ENCODE measurements at regions not wholly inside any gene's neighbourhood (a gene's known extent, or its start where the extent isn't known, plus 50 kb on each side); places are given as distances from the start of the nearest gene placed in this dataset.

GRCh38 chr17:6285486-6285885, 149.4 kb downstream of the AIPL1 start:
- Histone ChIP-seq H3K9me3 (ENCODE audit: control insufficient read depth, insufficient read depth, low read length) (peaks cover 18% of the 10 kb centered on the region), H2BK15ac (ENCODE audit: low read depth, low read length) (no peak overlapping the region), H3K23ac (ENCODE audit: low read depth, low read length) (no peak overlapping the region), H2BK20ac (ENCODE audit: low read depth, low read length) (no peak overlapping the region), H4K20me1 (ENCODE audit: insufficient read depth, low read length) (no peaks in the 10 kb centered on the region), H2AFZ (replicated peaks; ENCODE audit: low read length, poor library complexity) (no peak overlapping the region), H3K9me1 (ENCODE audit: insufficient read depth, low read length) (no peaks in the 10 kb centered on the region), H3K36me3 (ENCODE audit: control insufficient read depth, insufficient read depth, low read length) (no peaks in the 10 kb centered on the region), H3K27ac (ENCODE audit: insufficient read depth, low read length) (no peak overlapping the region), H3K27me3 (ENCODE audit: control insufficient read depth, insufficient read depth, low read length) (no peaks in the 10 kb centered on the region), H3K18ac (ENCODE audit: low read depth, low read length) (no peak overlapping the region), H2AK5ac (ENCODE audit: low read depth, low read length) (no peak overlapping the region), H2BK120ac (ENCODE audit: low read depth, low read length) (no peak overlapping the region), H3K4me2 (ENCODE audit: low read depth, low read length) (no peak overlapping the region), H4K5ac (ENCODE audit: low read depth, low read length) (no peak overlapping the region), H3K4me1 (ENCODE audit: control insufficient read depth, insufficient read depth, low read length) (no peaks in the 10 kb centered on the region), H3K9ac (ENCODE audit: low read depth, low read length) (no peak overlapping the region), H4K8ac (ENCODE audit: low read depth in 2 of 2, low read length in 2 of 2) (no peak overlapping the region), H2BK5ac (ENCODE audit: low read depth, low read length, poor library complexity, severe bottlenecking) (no peak overlapping the region), H2AK9ac (replicated peaks; ENCODE audit: low read depth, low read length, poor library complexity) (no peak overlapping the region), H3K4me3 (ENCODE audit: insufficient read depth, low read depth, low read length) (no peak overlapping the region), H3K14ac (replicated peaks; ENCODE audit: low read depth, low read length) (no peak overlapping the region), H3K79me1 (ENCODE audit: low read depth in 1 of 2, low read length in 2 of 2) (no peaks in the 10 kb centered on the region), H4K91ac (ENCODE audit: insufficient read depth, low read depth, low read length) (no peak overlapping the region), H3K56ac (ENCODE audit: extremely low read depth, insufficient read depth, low read length) (no peak overlapping the region), H3K4ac (ENCODE audit: low read depth, low read length) (no peak overlapping the region)
- BruUV-seq (replicated peaks) = no TSS peak
- TF ChIP-seq RAD21 (IDR thresholded peaks at IDR 0.05; ENCODE audit: low read length) (no peak), SMC3 (IDR thresholded peaks at IDR 0.05; ENCODE audit: low read depth, low read length) (no peak), FOS (IDR thresholded peaks at IDR 0.05; ENCODE audit: low read depth, low read length) (no peak), POLR2A (IDR thresholded peaks at IDR 0.05; ENCODE audit: low read depth, low read length) (no peak), NFE2L2 (IDR thresholded peaks at IDR 0.05; ENCODE audit: low read depth, low read length) (no peak), MAZ (IDR thresholded peaks at IDR 0.05; ENCODE audit: borderline replicate concordance, low read depth, low read length) (no peak), MAFK (IDR thresholded peaks at IDR 0.05; ENCODE audit: low read depth, low read length) (no peak), BHLHE40 (IDR thresholded peaks at IDR 0.05; ENCODE audit: low read depth, low read length) (no peak), RCOR1 (IDR thresholded peaks at IDR 0.05; ENCODE audit: insufficient replicate concordance, low read length) (no peak), CEBPB (IDR thresholded peaks at IDR 0.05; ENCODE audit: low read depth, low read length) (no peak)
- TF ChIP-seq, protein P1, sequence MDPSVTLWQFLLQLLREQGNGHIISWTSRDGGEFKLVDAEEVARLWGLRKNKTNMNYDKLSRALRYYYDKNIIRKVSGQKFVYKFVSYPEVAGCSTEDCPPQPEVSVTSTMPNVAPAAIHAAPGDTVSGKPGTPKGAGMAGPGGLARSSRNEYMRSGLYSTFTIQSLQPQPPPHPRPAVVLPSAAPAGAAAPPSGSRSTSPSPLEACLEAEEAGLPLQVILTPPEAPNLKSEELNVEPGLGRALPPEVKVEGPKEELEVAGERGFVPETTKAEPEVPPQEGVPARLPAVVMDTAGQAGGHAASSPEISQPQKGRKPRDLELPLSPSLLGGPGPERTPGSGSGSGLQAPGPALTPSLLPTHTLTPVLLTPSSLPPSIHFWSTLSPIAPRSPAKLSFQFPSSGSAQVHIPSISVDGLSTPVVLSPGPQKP (IDR thresholded peaks at IDR 0.05; ENCODE audit: borderline replicate concordance, low read depth, low read length) = no peak
- TF ChIP-seq, protein P2, sequence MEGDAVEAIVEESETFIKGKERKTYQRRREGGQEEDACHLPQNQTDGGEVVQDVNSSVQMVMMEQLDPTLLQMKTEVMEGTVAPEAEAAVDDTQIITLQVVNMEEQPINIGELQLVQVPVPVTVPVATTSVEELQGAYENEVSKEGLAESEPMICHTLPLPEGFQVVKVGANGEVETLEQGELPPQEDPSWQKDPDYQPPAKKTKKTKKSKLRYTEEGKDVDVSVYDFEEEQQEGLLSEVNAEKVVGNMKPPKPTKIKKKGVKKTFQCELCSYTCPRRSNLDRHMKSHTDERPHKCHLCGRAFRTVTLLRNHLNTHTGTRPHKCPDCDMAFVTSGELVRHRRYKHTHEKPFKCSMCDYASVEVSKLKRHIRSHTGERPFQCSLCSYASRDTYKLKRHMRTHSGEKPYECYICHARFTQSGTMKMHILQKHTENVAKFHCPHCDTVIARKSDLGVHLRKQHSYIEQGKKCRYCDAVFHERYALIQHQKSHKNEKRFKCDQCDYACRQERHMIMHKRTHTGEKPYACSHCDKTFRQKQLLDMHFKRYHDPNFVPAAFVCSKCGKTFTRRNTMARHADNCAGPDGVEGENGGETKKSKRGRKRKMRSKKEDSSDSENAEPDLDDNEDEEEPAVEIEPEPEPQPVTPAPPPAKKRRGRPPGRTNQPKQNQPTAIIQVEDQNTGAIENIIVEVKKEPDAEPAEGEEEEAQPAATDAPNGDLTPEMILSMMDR (conservative IDR thresholded peaks at IDR 0.05; ENCODE audit: low read depth, low read length) = no peak
- TF ChIP-seq, protein P3, sequence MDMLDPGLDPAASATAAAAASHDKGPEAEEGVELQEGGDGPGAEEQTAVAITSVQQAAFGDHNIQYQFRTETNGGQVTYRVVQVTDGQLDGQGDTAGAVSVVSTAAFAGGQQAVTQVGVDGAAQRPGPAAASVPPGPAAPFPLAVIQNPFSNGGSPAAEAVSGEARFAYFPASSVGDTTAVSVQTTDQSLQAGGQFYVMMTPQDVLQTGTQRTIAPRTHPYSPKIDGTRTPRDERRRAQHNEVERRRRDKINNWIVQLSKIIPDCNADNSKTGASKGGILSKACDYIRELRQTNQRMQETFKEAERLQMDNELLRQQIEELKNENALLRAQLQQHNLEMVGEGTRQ (IDR thresholded peaks at IDR 0.05; ENCODE audit: low read depth, low read length) = no peak
- intact Hi-C loops (cut with micrococcal nuclease) (no loop called here), dilution Hi-C loops (cut with HindIII; ENCODE audit: low sequenced_read_pairs, unreplicated experiment) (no loop called here), in situ Hi-C loops (cut with MboI; ENCODE audit: low sequenced_read_pairs) (no loop called here)
- CTCF ChIA-PET = no interaction called here
- ATAC-seq (ENCODE audit: low read depth) (no peak), DNase-seq (no peak)
- POLR2A ChIA-PET (ENCODE audit: unreplicated experiment) = no interaction called here

All from IMR-90 (cell line).